ENCODE measurements at regions not wholly inside any gene's neighbourhood (a gene's known extent, or its start where the extent isn't known, plus 50 kb on each side); places are given as distances from the start of the nearest gene placed in this dataset.
"Not testable (repeated sequence)": the region's sequence is repeated elsewhere in the genome, so short reads cannot be mapped to it uniquely, and the experiment has no call there.

- no peak for FAIRE-seq
These were observed 852.0 kb upstream of the EPHA5 start for GRCh38 chr4:66522244-66522643.

DNA sequence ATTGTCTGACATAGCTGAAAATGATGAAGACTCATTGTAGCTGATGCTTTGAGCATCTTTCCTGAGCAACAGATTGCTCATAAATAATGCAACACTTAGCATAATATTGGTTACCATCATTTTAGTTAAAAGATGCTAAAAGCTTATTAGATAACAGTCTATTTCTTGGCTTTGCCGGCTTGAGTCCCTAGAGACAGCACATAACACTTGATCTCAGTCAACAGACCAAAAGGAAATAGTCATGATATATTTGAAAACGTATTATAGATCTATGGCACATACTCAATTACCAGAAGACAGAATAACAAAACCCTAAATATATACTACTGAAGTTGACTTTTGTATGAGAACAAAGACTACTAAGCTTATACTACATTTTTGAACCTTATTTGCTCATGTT, 846.7 kb upstream of the EPHA5 start:
- FAIRE-seq = no peak

GRCh38 chr4:66506985-66507384, 836.7 kb upstream of the EPHA5 start:
- no peak for FAIRE-seq

GRCh38 chr4:66501997-66502396, 831.7 kb upstream of the EPHA5 start:
- no peak for FAIRE-seq

DNA sequence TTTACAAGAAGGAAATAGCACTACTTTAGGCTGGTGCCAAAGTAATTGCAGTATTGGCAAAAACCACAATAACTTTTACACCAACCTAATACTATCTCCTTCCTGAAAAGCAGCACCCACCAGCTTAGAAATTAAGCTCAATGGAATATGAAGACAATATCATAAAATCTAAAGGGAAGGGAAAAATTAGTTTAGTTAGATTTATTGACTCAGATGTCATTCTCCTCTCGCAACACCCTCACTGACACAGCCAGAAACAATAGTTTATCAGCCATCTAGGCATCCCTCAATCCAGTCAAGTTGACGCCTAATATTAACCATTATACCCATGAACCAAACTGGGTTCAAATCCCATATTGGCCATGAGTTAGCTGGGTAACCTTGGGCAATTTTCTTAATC, 820.4 kb upstream of the EPHA5 start:
- FAIRE-seq = no peak

DNA sequence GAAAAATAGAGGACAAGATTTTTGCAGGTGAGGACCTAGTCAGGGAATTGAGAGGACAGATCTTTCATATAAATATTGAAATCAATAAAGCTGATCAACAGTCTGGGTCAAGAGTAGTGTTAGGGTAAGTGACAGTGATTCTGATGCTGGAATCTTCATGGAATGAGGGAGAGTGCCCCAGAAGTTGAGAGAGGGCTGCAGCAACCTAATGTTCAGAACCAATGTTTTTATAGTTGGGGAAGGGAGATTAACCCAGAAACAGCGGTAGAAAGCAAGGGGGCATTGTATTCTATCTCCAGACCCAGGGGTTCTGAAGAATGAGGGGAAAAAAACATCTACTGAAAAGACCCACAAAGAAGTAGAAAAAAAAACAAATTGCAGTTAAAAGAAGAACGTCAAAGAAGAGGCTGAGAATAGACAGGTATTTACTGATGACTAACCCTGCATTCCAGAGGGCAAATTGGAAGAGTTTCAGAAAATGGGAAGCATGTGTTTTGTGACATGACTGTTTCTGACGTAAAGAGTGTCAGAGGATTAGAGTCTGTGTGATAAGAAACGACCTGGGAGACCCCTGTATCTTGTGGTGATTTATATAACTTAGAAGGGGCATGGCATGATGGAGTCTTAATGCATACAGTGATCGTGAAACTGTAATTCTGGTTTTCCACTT, 819.6 kb upstream of the EPHA5 start:
- no peak for FAIRE-seq

GRCh38 chr4:66489370-66489769, 819.1 kb upstream of the EPHA5 start:
- FAIRE-seq = no peak

- FAIRE-seq = no peak
These were observed 815.8 kb upstream of the EPHA5 start for GRCh38 chr4:66486068-66486467.

DNA sequence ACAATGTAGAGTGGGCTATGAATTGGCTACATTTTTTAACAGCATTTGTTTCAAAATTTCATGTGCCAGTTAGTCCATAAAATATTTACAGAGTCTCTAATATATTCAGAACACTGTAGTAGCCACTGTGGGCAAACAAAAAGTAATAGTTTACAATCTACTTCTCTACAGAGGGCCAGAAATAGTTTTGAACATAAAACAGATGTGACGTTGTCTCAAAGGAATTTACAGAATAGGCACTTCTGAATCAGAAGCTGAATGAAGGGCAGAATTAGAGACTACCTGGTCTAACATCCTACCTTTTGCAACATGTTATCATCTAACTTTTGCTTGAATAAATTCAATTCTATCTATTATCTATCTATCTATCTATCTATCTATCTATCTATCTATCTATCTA, 811.9 kb upstream of the EPHA5 start:
- FAIRE-seq = no peak

GRCh38 chr4:66475596-66475995, 805.3 kb upstream of the EPHA5 start:
- no peak for FAIRE-seq

DNA sequence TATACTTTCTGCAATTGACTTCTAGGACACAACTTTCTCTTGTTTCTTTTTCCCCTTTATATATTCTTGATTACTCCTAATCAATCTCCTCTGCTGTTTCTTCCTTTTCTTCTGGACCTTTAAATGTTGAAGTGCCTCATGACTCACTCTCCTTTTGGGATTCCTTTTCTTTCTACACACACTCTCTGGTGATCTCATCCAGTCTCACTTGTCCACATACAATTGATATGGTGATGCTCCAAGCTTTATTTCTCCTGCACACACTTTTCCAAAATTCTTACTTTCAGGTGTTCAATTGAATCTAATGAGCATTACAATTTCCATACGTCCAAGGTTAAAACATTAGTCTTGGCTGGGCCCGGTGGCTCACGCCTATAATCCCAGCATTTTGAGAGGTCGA, 794.8 kb upstream of the EPHA5 start:
- no peak for FAIRE-seq

DNA sequence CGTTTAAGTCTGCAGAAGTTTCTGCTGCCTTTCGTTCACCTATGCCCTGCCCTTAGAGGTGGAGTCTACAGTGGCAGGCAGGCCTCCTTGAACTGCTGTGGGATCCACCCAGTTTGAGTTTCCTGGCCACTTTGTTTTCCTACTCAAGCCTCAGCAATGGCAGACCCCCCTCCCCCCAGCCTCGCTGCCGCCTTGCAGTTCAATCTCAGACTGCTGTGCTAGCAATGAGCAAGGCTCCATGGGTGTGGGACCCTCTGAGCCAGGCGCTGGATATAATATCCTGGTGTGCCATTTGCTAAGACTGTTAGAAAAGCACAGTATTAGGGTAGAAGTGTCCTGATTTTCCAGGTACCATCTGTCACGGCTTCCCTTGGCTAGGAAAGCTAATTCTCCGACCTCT, 792.6 kb upstream of the EPHA5 start:
- FAIRE-seq = not testable (repeated sequence)

- no peak for FAIRE-seq
These were observed 781.5 kb upstream of the EPHA5 start for GRCh38 chr4:66451741-66452140.

- FAIRE-seq = no peak
These were observed 772.7 kb upstream of the EPHA5 start for GRCh38 chr4:66443008-66443407.

DNA sequence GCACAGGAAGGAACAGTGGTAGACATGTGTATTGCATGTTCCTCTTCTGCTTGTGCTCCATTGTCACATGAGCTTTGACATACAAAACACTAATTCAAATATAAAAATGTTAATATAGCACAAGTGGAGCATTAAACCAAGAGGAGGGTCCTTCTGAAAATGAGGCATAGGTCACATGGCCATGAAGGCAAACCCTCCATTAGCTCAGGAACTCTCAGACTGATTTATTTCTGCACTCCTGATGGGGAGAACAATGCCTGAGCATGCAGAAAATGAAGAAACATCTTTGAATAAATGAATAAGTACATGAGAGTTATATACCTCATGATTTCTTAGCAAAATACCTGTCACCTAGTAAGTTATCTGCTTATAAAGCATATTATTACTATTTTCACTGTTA, 769.2 kb upstream of the EPHA5 start:
- FAIRE-seq = no peak

GRCh38 chr4:66433706-66434105, 763.4 kb upstream of the EPHA5 start:
- no peak for FAIRE-seq

DNA sequence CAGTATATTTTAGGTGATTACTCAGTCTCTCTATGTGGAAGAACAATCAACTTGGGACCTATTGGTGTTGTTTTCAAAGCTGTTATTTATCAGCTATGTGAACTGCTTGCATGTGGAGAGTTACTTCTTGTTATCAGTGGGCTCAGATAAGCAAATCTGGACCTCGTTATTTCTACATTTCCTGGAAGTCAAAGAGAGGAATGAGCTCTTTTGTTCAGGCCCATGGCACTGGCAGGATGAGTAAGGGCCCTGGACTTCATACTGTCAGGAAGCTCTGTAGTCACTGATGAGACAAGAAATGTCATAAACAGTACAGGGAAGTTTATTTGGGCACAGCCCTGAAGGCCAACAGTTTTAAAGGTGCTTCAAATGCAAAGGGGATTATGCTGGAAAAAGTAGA, 760.6 kb upstream of the EPHA5 start:
- no peak for FAIRE-seq

DNA sequence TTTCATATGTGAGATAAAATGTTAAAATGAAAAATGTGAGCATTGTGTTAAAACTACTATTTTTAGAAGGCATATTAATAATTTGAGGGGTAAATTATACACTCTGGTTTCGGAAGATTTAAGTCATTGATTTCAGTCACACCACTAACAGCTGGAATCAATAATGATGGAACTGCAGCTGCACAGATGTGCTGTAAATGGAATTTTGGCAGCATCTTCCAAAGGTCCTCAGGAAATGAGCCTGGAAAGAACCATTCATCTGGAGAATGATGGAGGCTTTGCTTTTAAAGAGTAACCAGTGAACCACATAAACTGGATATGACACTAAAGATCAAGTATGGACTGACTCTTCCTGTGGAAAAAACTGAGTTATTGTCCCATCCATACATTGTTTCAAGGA, 759.0 kb upstream of the EPHA5 start:
- no peak for FAIRE-seq

- no peak for FAIRE-seq
These were observed 746.1 kb upstream of the EPHA5 start for GRCh38 chr4:66416425-66416824.

DNA sequence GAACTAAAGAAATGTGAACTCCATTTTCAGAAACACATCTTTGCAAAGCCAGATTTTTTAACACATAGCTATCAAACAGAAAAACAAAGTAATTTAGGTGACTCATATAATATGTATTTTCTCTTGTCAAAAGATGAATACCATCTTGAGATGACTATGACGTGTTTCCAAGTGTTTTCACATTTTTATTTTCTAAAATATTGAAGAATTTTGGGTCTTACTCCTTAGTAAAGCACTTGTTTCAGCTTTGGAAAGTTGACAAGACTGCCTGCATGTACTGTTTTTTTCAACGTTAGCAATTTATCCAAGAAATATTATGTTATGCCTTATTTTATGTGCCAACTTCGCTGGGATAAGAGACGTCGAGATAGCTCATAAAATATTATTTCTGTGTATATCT, 733.9 kb upstream of the EPHA5 start:
- FAIRE-seq = no peak

DNA sequence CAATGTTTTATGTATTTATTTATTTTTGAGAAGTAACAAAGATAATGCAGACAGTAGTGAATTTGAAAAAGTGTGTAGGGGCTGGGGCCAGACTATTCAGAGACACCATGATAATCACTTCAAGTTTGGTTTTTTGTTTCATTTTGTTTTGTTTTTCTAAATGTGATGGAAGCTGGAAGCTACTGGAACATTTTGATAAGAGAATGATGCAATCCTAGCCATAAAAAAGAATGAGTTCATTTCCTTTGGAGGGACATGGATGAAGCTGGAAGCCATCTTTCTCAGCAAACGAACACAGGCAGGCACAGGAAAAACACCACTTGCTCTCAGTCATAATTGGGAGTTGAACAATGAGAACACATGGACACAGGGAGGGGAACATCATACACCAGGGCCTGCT, 706.6 kb upstream of the EPHA5 start:
- no peak for FAIRE-seq

GRCh38 chr4:66376396-66376795, 706.1 kb upstream of the EPHA5 start:
- no peak for FAIRE-seq

DNA sequence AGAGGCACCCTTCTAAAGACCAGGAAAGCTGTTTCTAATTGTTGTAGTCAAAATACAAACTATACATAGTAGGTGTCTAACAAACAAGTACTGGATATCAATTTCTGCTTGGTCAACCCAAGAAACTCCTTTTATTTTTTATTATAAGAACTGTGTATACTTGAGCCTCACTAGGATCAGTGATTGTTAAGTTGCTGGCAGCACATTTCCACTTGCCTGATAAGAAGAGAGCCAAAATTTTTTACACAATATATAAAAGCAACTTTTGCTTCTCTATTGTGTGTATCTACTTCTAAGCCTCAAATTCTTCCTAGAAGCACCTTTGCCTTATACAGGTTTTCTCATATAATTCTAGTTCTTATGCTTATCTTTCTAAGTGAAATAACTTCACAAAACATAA, 703.0 kb upstream of the EPHA5 start:
- FAIRE-seq = no peak

DNA sequence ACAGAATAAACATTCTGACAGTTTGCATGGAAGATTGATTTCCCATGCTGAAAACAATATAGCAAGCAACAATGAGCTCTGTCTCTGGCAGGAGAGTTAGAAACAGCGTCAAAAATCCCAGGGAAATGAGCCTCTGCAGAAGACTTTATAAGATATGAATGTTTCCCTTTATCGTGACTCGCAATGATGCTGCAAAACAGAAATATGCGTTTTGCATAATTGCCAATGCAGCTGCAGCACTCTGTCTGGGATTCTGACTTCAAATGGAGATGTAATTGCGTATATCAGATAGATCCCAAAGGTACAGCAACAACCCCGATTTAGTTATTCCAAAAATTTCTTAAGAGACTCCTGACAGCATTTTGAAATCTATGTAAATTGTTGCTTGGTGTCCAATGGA, 702.4 kb upstream of the EPHA5 start:
- no peak for FAIRE-seq

- no peak for FAIRE-seq
These were observed 696.9 kb upstream of the EPHA5 start for GRCh38 chr4:66367043-66367660.
